Endothelial cell (in vitro differentiated cells): ENCODE measurements at regions not wholly inside any gene's neighbourhood (a gene's known extent, or its start where the extent isn't known, plus 50 kb on each side); places are given as distances from the start of the nearest gene placed in this dataset.

Source experiments
- DNase-seq: peaks from one replicate; pipeline ENCODE4 v3.0.0; 2021; ENCODE audit warnings: low spot score
- H3K27ac Mint-ChIP-seq: one replicate; pipeline ENCODE4 v1.8.0; 2021; ENCODE audit warnings: mixed read lengths, inconsistent platforms; ENCODE audit not compliant: unreplicated experiment
- H3K27me3 Mint-ChIP-seq: one replicate; pipeline ENCODE4 v1.8.0; 2021; ENCODE audit warnings: mild to moderate bottlenecking, moderate library complexity, mixed read lengths, inconsistent platforms; ENCODE audit not compliant: unreplicated experiment
- H3K36me3 Mint-ChIP-seq: one replicate; pipeline ENCODE4 v1.8.0; 2021; ENCODE audit warnings: mild to moderate bottlenecking, low read depth, mixed read lengths, inconsistent platforms; ENCODE audit not compliant: unreplicated experiment
- H3K4me1 Mint-ChIP-seq: one replicate; pipeline ENCODE4 v1.8.0; 2021; ENCODE audit warnings: mild to moderate bottlenecking, mixed read lengths, inconsistent platforms; ENCODE audit not compliant: unreplicated experiment
- H3K4me3 Mint-ChIP-seq: one replicate; pipeline ENCODE4 v1.8.0; 2021; ENCODE audit warnings: mild to moderate bottlenecking, mixed read lengths, inconsistent platforms; ENCODE audit not compliant: unreplicated experiment
- H3K9me3 Mint-ChIP-seq: one replicate; pipeline ENCODE4 v1.8.0; 2021; ENCODE audit warnings: mixed read lengths, inconsistent platforms; ENCODE audit not compliant: unreplicated experiment
- CTCF ChIP-seq: fragments of 200-600 bp; sonication (generic); IDR thresholded peaks from one replicate; pipeline ENCODE4 v1.5.0; 2021; ENCODE audit warnings: antibody characterized with exemption; ENCODE audit not compliant: unreplicated experiment

DNA sequence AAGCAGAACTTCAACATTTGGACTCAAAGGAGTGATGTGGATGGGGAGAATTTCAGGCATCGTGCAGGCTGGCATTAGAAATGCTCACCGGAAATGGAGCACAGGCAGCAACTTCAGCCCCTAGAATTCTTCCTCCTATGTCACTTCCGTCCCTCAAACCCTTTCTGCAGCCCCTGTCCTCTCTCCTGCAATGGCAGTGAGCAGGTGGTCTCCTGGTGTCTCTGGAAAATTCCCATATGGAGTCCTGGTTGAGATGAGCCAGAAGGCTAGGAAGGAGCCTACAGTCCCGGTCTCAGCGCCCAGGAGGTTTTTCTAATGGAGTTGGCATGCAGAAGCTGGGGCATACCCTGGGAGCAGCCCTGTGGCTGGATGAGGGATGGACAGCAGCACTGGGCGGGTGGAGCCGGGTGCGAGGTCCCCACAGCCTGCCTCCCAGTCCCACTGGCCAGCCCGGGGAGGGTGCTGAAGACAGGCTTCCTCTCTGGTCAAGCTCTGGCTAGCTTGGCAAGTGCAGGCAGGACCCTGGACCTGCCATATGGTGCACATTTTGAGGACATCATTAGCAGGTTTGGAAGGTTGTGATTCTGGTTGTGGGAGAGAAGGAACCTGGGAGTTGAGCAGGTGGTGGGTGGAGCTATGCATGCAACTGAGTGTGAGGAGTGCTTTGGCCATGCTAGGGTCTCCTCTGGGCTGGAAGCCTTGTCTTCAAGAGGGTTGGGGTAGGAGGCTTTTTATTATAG, 59.8 kb upstream of the B3GAT1 start:
- Mint-ChIP-seq H3K36me3 (no peaks in the 10 kb centered on the region), H3K27me3 (no peaks in the 10 kb centered on the region), H3K9me3 (no peaks in the 10 kb centered on the region), H3K4me3 (no peak overlapping the region), H3K4me1 (peaks cover 4% of the 10 kb centered on the region), H3K27ac (no peak overlapping the region)
- DNase-seq = no peak
- TF ChIP-seq CTCF = no peak

- no peak overlapping the region for H3K4me3 Mint-ChIP-seq
- no peaks in the 10 kb centered on the region for H3K36me3 Mint-ChIP-seq
- H3K27ac Mint-ChIP-seq = no peak overlapping the region
- H3K9me3 Mint-ChIP-seq = no peaks in the 10 kb centered on the region
- TF ChIP-seq CTCF = no peak
- no peak for DNase-seq
- peaks cover under 1% of the 10 kb centered on the region for H3K4me1 Mint-ChIP-seq
- no peaks in the 10 kb centered on the region for H3K27me3 Mint-ChIP-seq
Measured at GRCh38 chr11:134471087-134471715, 59.2 kb upstream of the B3GAT1 start.

GRCh38 chr11:134470238-134470637, 58.2 kb upstream of the B3GAT1 start:
- peaks cover 1% of the 10 kb centered on the region for H3K27me3 Mint-ChIP-seq
- H3K27ac Mint-ChIP-seq = no peak overlapping the region
- no peak for DNase-seq
- no peak overlapping the region for H3K4me3 Mint-ChIP-seq
- no peaks in the 10 kb centered on the region for H3K9me3 Mint-ChIP-seq
- peaks cover 3% of the 10 kb centered on the region for H3K4me1 Mint-ChIP-seq
- no peaks in the 10 kb centered on the region for H3K36me3 Mint-ChIP-seq
- no peak for TF ChIP-seq CTCF

GRCh38 chr11:134469627-134470026, 57.6 kb upstream of the B3GAT1 start:
- DNase-seq = no peak
- Mint-ChIP-seq H3K4me3 (no peak overlapping the region), H3K36me3 (no peaks in the 10 kb centered on the region), H3K4me1 (peaks cover 8% of the 10 kb centered on the region), H3K27ac (no peak overlapping the region), H3K27me3 (peaks cover 1% of the 10 kb centered on the region), H3K9me3 (no peaks in the 10 kb centered on the region)
- TF ChIP-seq CTCF = no peak

- no peak overlapping the region for H3K4me3 Mint-ChIP-seq
- peaks cover 8% of the 10 kb centered on the region for H3K4me1 Mint-ChIP-seq
- no peaks in the 10 kb centered on the region for H3K36me3 Mint-ChIP-seq
- TF ChIP-seq CTCF = no peak
- H3K27me3 Mint-ChIP-seq = peaks cover 1% of the 10 kb centered on the region
- no peak for DNase-seq
- H3K27ac Mint-ChIP-seq = no peak overlapping the region
- H3K9me3 Mint-ChIP-seq = no peaks in the 10 kb centered on the region
Measured at GRCh38 chr11:134468796-134469195, 56.8 kb upstream of the B3GAT1 start.
